Body of pancreas (tissue), 4 donors: ENCODE measurements at regions not wholly inside any gene's neighbourhood (a gene's known extent, or its start where the extent isn't known, plus 50 kb on each side); places are given as distances from the start of the nearest gene placed in this dataset.

Source experiments
- CTCF ChIP-seq, 7 experiments: fragments of 450-650 bp in 4 of 7; fragments of 200-600 bp in 3 of 7; sonication (generic) in 3 of 7; IDR thresholded peaks; one replicate each; pipeline ENCODE4 v1.5.1; 2016 to 2019; ENCODE audit warnings: antibody characterized with exemption in 7 of 7
- POLR2A ChIP-seq, 3 donors: fragments of 450-650 bp; IDR thresholded peaks; one replicate each; pipeline ENCODE4 v1.6.1; 2016; ENCODE audit warnings: antibody characterized with exemption in 3 of 3, mild to moderate bottlenecking in 2 of 3

GRCh38 chr1:118334506-118334905 lies 149.5 kb upstream of the SPAG17 start:
- TF ChIP-seq CTCF (IDR thresholded peaks at IDR 0.05) (no peak), POLR2A (IDR thresholded peaks at IDR 0.05) (no peak)
